ENCODE measurements at regions not wholly inside any gene's neighbourhood (a gene's known extent, or its start where the extent isn't known, plus 50 kb on each side); places are given as distances from the start of the nearest gene placed in this dataset.
A peak's percentile ranks its signal among the peaks of the same experiment; 100 is the strongest.

GRCh38 chr14:99069946-99070345 lies 202.1 kb downstream of the BCL11B start:
- no peak for TF ChIP-seq YY1 (IDR thresholded peaks at IDR 0.05; ENCODE audit: low read depth)
- TF ChIP-seq NFIC (IDR thresholded peaks at IDR 0.05), result no peak
- no peak for TF ChIP-seq CEBPB (IDR thresholded peaks at IDR 0.05)
- no peak for TF ChIP-seq TAF1 (IDR thresholded peaks at IDR 0.05; ENCODE audit: low read depth)
- TF ChIP-seq TEAD4 (IDR thresholded peaks at IDR 0.05), result no peak
- TF ChIP-seq ZBTB7A (IDR thresholded peaks at IDR 0.05; ENCODE audit: low read depth), result no peak

- no peak for TF ChIP-seq EP300 (IDR thresholded peaks at IDR 0.05; ENCODE audit: borderline replicate concordance)
- TF ChIP-seq EGR1 (IDR thresholded peaks at IDR 0.05), result no peak
- TF ChIP-seq YY1 (IDR thresholded peaks at IDR 0.05; ENCODE audit: low read depth), result no peak
- TF ChIP-seq TEAD4 (IDR thresholded peaks at IDR 0.05), result no peak
Measured at GRCh38 chr14:99072433-99072832, 199.6 kb downstream of the BCL11B start.

GRCh38 chr14:99072956-99073355 lies 199.0 kb downstream of the BCL11B start:
- TF ChIP-seq MAX (IDR thresholded peaks at IDR 0.05) (no peak), CREB1 (IDR thresholded peaks at IDR 0.05; ENCODE audit: low read depth) (no peak), CEBPB (IDR thresholded peaks at IDR 0.05) (no peak), YY1 (IDR thresholded peaks at IDR 0.05; ENCODE audit: low read depth) (no peak), TCF12 (IDR thresholded peaks at IDR 0.05; ENCODE audit: low read depth) (no peak), ZBTB7A (IDR thresholded peaks at IDR 0.05; ENCODE audit: low read depth) (no peak), FOXM1 (IDR thresholded peaks at IDR 0.05; ENCODE audit: borderline replicate concordance, low read depth) (no peak), EP300 (IDR thresholded peaks at IDR 0.05; ENCODE audit: borderline replicate concordance) (no peak), TEAD4 (IDR thresholded peaks at IDR 0.05) (no peak), RAD21 (IDR thresholded peaks at IDR 0.05; ENCODE audit: low read depth) (no peak), USF1 (IDR thresholded peaks at IDR 0.05) (no peak), EGR1 (IDR thresholded peaks at IDR 0.05) (no peak), NFIC (IDR thresholded peaks at IDR 0.05) (no peak), REST (IDR thresholded peaks at IDR 0.05; ENCODE audit: low read depth) (no peak), TAF1 (IDR thresholded peaks at IDR 0.05; ENCODE audit: low read depth) (no peak)

- TF ChIP-seq RAD21 (IDR thresholded peaks at IDR 0.05; ENCODE audit: low read depth) (no peak), REST (IDR thresholded peaks at IDR 0.05; ENCODE audit: low read depth) (no peak), NFIC (IDR thresholded peaks at IDR 0.05) (no peak)
Measured at GRCh38 chr14:99073431-99073830, 198.6 kb downstream of the BCL11B start.

- TF ChIP-seq MAX (IDR thresholded peaks at IDR 0.05) (no peak), EP300 (IDR thresholded peaks at IDR 0.05; ENCODE audit: borderline replicate concordance) (no peak), CEBPB (IDR thresholded peaks at IDR 0.05) (0 out of 2 replicates have a peak, but pooled peaks have one; percentile 11), ZBTB7A (IDR thresholded peaks at IDR 0.05; ENCODE audit: low read depth) (no peak), FOXM1 (IDR thresholded peaks at IDR 0.05; ENCODE audit: borderline replicate concordance, low read depth) (no peak), TEAD4 (IDR thresholded peaks at IDR 0.05) (no peak)
Measured at GRCh38 chr14:99075061-99075460, 196.9 kb downstream of the BCL11B start.

- TF ChIP-seq NFIC (IDR thresholded peaks at IDR 0.05) (no peak), MAX (IDR thresholded peaks at IDR 0.05) (no peak), TAF1 (IDR thresholded peaks at IDR 0.05; ENCODE audit: low read depth) (no peak), EP300 (IDR thresholded peaks at IDR 0.05; ENCODE audit: borderline replicate concordance) (no peak), ZBTB7A (IDR thresholded peaks at IDR 0.05; ENCODE audit: low read depth) (no peak), CREB1 (IDR thresholded peaks at IDR 0.05; ENCODE audit: low read depth) (no peak), USF1 (IDR thresholded peaks at IDR 0.05) (no peak), EGR1 (IDR thresholded peaks at IDR 0.05) (no peak), REST (IDR thresholded peaks at IDR 0.05; ENCODE audit: low read depth) (no peak), FOXM1 (IDR thresholded peaks at IDR 0.05; ENCODE audit: borderline replicate concordance, low read depth) (no peak), TCF12 (IDR thresholded peaks at IDR 0.05; ENCODE audit: low read depth) (no peak), TEAD4 (IDR thresholded peaks at IDR 0.05) (no peak)
Measured at GRCh38 chr14:99075771-99076375, 196.1 kb downstream of the BCL11B start.
